ENCODE measurements at regions not wholly inside any gene's neighbourhood (a gene's known extent, or its start where the extent isn't known, plus 50 kb on each side); places are given as distances from the start of the nearest gene placed in this dataset.

GRCh38 chr4:58679886-58680285, 1569.7 kb upstream of the IGFBP7 start:
- Histone ChIP-seq H3K79me2 (ENCODE audit: control insufficient read depth, insufficient read depth, low read length) (no peaks in the 10 kb centered on the region), H2AFZ (ENCODE audit: control insufficient read depth, low read depth, low read length) (no peak overlapping the region), H3K4me3 (no peak overlapping the region), H3K36me3 (ENCODE audit: control insufficient read depth in 2 of 2, insufficient read depth in 2 of 2, low read length in 1 of 2) (no peaks in the 10 kb centered on the region), H3K4me2 (ENCODE audit: control insufficient read depth, insufficient read depth) (no peak overlapping the region), H4K20me1 (ENCODE audit: control insufficient read depth, insufficient read depth) (no peaks in the 10 kb centered on the region), H3K9ac (ENCODE audit: control insufficient read depth, insufficient read depth, low read length) (no peak overlapping the region), H3K27me3 (replicated peaks in 1 of 2; ENCODE audit: control insufficient read depth in 2 of 2, insufficient read depth in 2 of 2, low read length in 1 of 2) (no peaks in the 10 kb centered on the region), H3K27ac (ENCODE audit: control insufficient read depth, insufficient read depth) (no peak overlapping the region), H3K4me1 (ENCODE audit: control insufficient read depth, insufficient read depth, low read length) (no peaks in the 10 kb centered on the region), H3K9me3 (replicated peaks; ENCODE audit: control insufficient read depth, insufficient read depth, low read length) (no peaks in the 10 kb centered on the region)
- ATAC-seq, result no peak
- in situ Hi-C loops (cut with MboI) (no loop called here), intact Hi-C loops (cut with micrococcal nuclease; ENCODE audit: unreplicated experiment) (no loop called here)
- ChIA-PET POLR2A (no interaction called here), RAD21 (ENCODE audit: unreplicated experiment) (no interaction called here), SMC1A (ENCODE audit: uncharacterized antibody, unreplicated experiment) (no interaction called here), CTCF (no interaction called here)
- no peak for FAIRE-seq
- DNase-seq (ENCODE audit: low read depth, low spot score), result no peak
- 80% methylated on average over 1 of the region's 1 CpG for WGBS (ENCODE audit: insufficient coverage, insufficient replicate concordance, low lambda C conversion rate, missing lambda C conversion rate)
- BruUV-seq (replicated peaks), result no TSS peak
- TF ChIP-seq CHD4 (IDR thresholded peaks at IDR 0.05), result no peak
- TF ChIP-seq RB1 (IDR thresholded peaks at IDR 0.05; ENCODE audit: borderline replicate concordance), result no peak
- no peak for TF ChIP-seq TAF1 (IDR thresholded peaks at IDR 0.05; ENCODE audit: borderline replicate concordance, low read depth, low read length)

GRCh38 chr4:58679051-58679450, 1568.9 kb upstream of the IGFBP7 start:
- FAIRE-seq (no peak), DNase-seq (ENCODE audit: low read depth, low spot score) (no peak), ATAC-seq (no peak)
- RAD21 ChIA-PET (ENCODE audit: unreplicated experiment), result no interaction called here
- Histone ChIP-seq H3K9me3 (replicated peaks; ENCODE audit: control insufficient read depth, insufficient read depth, low read length) (no peaks in the 10 kb centered on the region), H3K9ac (ENCODE audit: control insufficient read depth, insufficient read depth, low read length) (no peak overlapping the region), H3K27me3 (replicated peaks in 1 of 2; ENCODE audit: control insufficient read depth in 2 of 2, insufficient read depth in 2 of 2, low read length in 1 of 2) (no peaks in the 10 kb centered on the region), H2AFZ (ENCODE audit: control insufficient read depth, low read depth, low read length) (no peak overlapping the region), H3K4me1 (ENCODE audit: control insufficient read depth, insufficient read depth, low read length) (no peaks in the 10 kb centered on the region), H3K27ac (ENCODE audit: control insufficient read depth, insufficient read depth) (no peak overlapping the region), H3K4me2 (ENCODE audit: control insufficient read depth, insufficient read depth) (no peak overlapping the region), H3K4me3 (no peak overlapping the region), H3K79me2 (ENCODE audit: control insufficient read depth, insufficient read depth, low read length) (no peaks in the 10 kb centered on the region), H4K20me1 (ENCODE audit: control insufficient read depth, insufficient read depth) (no peaks in the 10 kb centered on the region), H3K36me3 (ENCODE audit: control insufficient read depth in 2 of 2, insufficient read depth in 2 of 2, low read length in 1 of 2) (no peaks in the 10 kb centered on the region)
- no peak for TF ChIP-seq ZSCAN29 (IDR thresholded peaks at IDR 0.05)
- TF ChIP-seq CEBPZ (IDR thresholded peaks at IDR 0.05; ENCODE audit: low read depth, low read length), result no peak
- no peak for TF ChIP-seq MEF2A (IDR thresholded peaks at IDR 0.05; ENCODE audit: insufficient read depth, low read depth, low read length)
- TF ChIP-seq YY1 (IDR thresholded peaks at IDR 0.05; ENCODE audit: low read depth, low read length), result no peak
- TF ChIP-seq BACH1 (IDR thresholded peaks at IDR 0.05; ENCODE audit: borderline replicate concordance), result no peak
- TF ChIP-seq ATF7 (IDR thresholded peaks at IDR 0.05; ENCODE audit: low read depth), result no peak
- no peak for TF ChIP-seq SREBF2 (IDR thresholded peaks at IDR 0.05; ENCODE audit: low read length)
- TF ChIP-seq POLR2AphosphoS5 (IDR thresholded peaks at IDR 0.05; ENCODE audit: low read length), result no peak
- TF ChIP-seq ATF3 (IDR thresholded peaks at IDR 0.05; ENCODE audit: borderline replicate concordance, extremely low read depth, low read depth, low read length), result no peak
- intact Hi-C loops (cut with micrococcal nuclease; ENCODE audit: unreplicated experiment) (no loop called here), in situ Hi-C loops (cut with MboI) (no loop called here)
- BruUV-seq (replicated peaks), result no TSS peak
- SMC1A ChIA-PET (ENCODE audit: uncharacterized antibody, unreplicated experiment), result interaction anchor here (0.8 kb wide), 1 partner anchor 36 kb away, joined by 3 read pairs; no protein-coding TSS in a partner anchor
- 0% methylated on average over 2 of the region's 2 CpGs for WGBS (ENCODE audit: insufficient coverage, insufficient replicate concordance, low lambda C conversion rate, missing lambda C conversion rate)
- CTCF ChIA-PET, result no interaction called here
- POLR2A ChIA-PET, result interaction anchor here (0.7 kb wide), 1 partner anchor 89 kb away, joined by 3 read pairs; no protein-coding TSS in a partner anchor

All from GM12878 (cell line).